Anterior cingulate cortex (tissue), 58 donors: ENCODE measurements at regions not wholly inside any gene's neighbourhood (a gene's known extent, or its start where the extent isn't known, plus 50 kb on each side); places are given as distances from the start of the nearest gene placed in this dataset.
"Not testable (repeated sequence)": the region's sequence is repeated elsewhere in the genome, so short reads cannot be mapped to it uniquely, and the experiment has no call there.

Experiments used
- DNase-seq, 58 donors: peaks; one replicate each; lab custom pipeline; 2025; lab: John Stamatoyannopoulos, UW

GRCh38 chr6:167467793-167468431 is 143.0 kb downstream of the TTLL2 start:
- no peak for DNase-seq

GRCh38 chr6:167469101-167469500 is 144.2 kb downstream of the TTLL2 start:
- no peak for DNase-seq

- DNase-seq: no peak
These were observed 144.8 kb downstream of the TTLL2 start for GRCh38 chr6:167469672-167470071.

GRCh38 chr6:167470101-167470835 is 145.4 kb downstream of the TTLL2 start:
- DNase-seq: peak in 1 of 58 donors; percentile 26

GRCh38 chr6:167470836-167471547 is 146.1 kb downstream of the TTLL2 start:
- no peak for DNase-seq

- no peak for DNase-seq
These were observed 146.7 kb downstream of the TTLL2 start for GRCh38 chr6:167471548-167471930.

- DNase-seq: no peak
These were observed 147.3 kb downstream of the TTLL2 start for GRCh38 chr6:167472148-167472547.

GRCh38 chr6:167472880-167473279 is 148.0 kb downstream of the TTLL2 start:
- DNase-seq: no peak

GRCh38 chr6:167474171-167474570 is 149.3 kb downstream of the TTLL2 start:
- DNase-seq: no peak

- no peak for DNase-seq
These were observed 149.8 kb downstream of the TTLL2 start for GRCh38 chr6:167474725-167475124.

GRCh38 chr6:167475947-167476346 is 151.1 kb downstream of the TTLL2 start:
- no peak for DNase-seq

GRCh38 chr6:167476844-167477595 is 152.1 kb downstream of the TTLL2 start:
- DNase-seq: no peak

- DNase-seq: no peak
These were observed 152.8 kb downstream of the TTLL2 start for GRCh38 chr6:167477688-167478087.

- DNase-seq: no peak
These were observed 154.4 kb downstream of the TTLL2 start for GRCh38 chr6:167479301-167479700.

GRCh38 chr6:167479901-167480648 is 155.2 kb downstream of the TTLL2 start:
- no peak for DNase-seq

- no peak for DNase-seq
These were observed 156.5 kb downstream of the TTLL2 start for GRCh38 chr6:167481307-167481926.

GRCh38 chr6:167482801-167483200 is 157.9 kb downstream of the TTLL2 start:
- DNase-seq: not testable (repeated sequence)

GRCh38 chr6:167485186-167485978 is 160.5 kb downstream of the TTLL2 start:
- DNase-seq: peak in 12 of 58 donors; percentile 7 to 57 (median 24)
